GM18873 (cell line): ENCODE measurements at regions not wholly inside any gene's neighbourhood (a gene's known extent, or its start where the extent isn't known, plus 50 kb on each side); places are given as distances from the start of the nearest gene placed in this dataset.

Experiments used
- ATAC-seq: cut with Tn5 transposase; IDR thresholded peaks from one replicate; pipeline ENCODE4 v1.9.1; 2021; ENCODE audit warnings: mild to moderate bottlenecking, moderate library complexity, moderate number of reproducible peaks; ENCODE audit not compliant: unreplicated experiment, low FRiP score

GRCh38 chr13:97109841-97110492 lies 112.2 kb upstream of the MBNL2 start:
- ATAC-seq: peak; percentile 87

DNA sequence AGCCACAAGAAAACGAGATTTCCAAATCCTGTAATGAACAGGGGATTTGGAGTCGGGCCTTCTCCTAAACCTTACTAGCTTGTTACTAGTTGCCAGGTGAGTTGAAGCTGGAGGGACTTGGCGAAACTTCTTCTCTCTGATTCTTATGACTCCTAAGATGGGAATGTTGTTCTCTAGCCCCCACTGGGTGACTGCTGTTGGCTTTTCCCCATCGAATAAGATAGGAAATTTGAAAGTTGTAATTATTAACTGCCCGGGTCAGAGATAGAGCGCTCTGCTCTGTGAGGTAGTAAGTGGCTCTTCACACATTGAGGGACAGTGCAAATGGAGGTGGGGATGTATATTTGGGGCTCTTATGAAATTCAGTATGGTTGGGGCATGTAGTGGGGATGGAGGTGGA lies 111.2 kb upstream of the MBNL2 start:
- no peak for ATAC-seq

DNA sequence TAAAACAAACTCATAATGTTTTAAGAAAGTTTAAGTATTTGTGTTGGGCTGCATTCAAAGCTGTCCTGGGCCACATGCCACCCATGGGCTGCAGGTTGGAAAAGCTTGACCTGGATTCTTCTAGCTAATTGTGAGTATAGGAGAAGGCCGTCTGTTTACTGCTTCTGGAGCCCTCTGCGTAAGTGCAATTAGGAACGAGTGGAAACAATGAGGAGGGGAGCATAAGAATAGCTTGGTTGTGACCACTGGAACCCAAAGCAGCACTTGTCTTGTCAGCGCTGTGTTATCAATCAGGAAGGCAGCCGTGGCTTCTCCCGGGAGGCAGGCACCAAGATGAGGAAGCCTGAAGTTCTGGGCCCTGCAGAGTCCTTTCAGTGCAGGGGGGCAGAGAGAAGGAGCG lies 110.4 kb upstream of the MBNL2 start:
- no peak for ATAC-seq

- ATAC-seq: no peak
Observed at GRCh38 chr13:97112446-97113152, 109.5 kb upstream of the MBNL2 start.

- no peak for ATAC-seq
Observed at GRCh38 chr13:97113231-97114001, 108.7 kb upstream of the MBNL2 start.

- no peak for ATAC-seq
Observed at GRCh38 chr13:97114651-97115050, 107.5 kb upstream of the MBNL2 start.

DNA sequence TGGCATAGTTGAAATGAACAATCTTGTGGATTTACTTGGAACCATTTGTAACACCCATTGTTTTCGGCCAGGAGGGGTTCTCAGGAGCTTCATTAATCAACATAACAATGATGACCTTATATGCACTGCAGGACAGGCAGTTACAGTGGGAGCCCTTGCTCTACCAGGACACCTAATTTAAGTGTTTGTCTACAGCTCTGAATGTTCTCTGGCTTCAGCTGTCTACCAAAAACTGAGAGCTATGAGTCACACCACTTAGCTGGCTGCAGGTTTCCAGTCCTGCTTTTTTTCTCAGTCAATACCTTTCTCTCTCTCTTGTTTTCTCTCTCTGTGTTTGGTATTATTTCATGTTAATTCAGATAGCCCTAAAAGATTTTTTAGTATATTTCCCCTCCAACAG lies 105.4 kb upstream of the MBNL2 start:
- peak; percentile 94 for ATAC-seq

- ATAC-seq: no peak
Observed at GRCh38 chr13:97117388-97117910, 104.7 kb upstream of the MBNL2 start.

- ATAC-seq: no peak
Observed at GRCh38 chr13:97119943-97120342, 102.2 kb upstream of the MBNL2 start.

DNA sequence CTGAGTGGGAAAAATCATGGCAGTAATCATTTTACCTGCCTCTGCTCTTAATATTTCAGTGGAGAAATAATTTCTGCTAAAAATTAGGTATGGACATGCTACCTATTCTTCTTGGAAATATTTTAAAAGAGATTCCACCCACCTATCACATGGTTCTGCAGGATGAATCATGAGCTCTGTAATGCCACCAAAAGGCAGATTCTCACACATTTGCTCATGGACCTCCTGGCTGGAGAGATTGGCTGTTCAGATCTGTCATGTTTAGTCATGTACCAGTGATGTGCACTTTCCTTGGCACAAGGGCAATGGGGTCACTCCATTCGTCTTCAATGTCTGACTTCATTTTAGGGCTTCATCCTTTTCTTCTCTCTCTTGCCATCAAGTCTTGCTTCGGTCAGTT lies 101.8 kb upstream of the MBNL2 start:
- ATAC-seq: no peak

DNA sequence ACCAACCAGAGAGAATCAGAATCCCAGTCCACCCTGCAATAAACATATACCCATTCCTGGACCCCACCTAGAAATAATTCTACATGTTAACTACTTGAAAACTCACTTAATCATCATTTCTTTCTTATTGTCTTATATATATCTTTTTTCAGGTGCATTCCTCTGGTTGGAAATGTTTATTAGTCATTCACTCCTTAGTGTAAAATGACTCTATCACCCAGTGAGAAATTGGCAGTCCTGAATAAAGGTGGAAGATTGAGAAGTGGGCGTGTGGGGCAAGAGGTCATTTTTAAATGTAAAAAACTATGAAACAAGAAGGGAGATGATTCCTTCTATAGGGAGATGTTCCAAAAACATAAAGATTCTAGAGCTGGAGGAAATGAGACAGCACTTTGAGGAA lies 101.2 kb upstream of the MBNL2 start:
- no peak for ATAC-seq

- ATAC-seq: no peak
Observed at GRCh38 chr13:97121894-97122293, 100.2 kb upstream of the MBNL2 start.

GRCh38 chr13:97122381-97122996 lies 99.6 kb upstream of the MBNL2 start:
- no peak for ATAC-seq

DNA sequence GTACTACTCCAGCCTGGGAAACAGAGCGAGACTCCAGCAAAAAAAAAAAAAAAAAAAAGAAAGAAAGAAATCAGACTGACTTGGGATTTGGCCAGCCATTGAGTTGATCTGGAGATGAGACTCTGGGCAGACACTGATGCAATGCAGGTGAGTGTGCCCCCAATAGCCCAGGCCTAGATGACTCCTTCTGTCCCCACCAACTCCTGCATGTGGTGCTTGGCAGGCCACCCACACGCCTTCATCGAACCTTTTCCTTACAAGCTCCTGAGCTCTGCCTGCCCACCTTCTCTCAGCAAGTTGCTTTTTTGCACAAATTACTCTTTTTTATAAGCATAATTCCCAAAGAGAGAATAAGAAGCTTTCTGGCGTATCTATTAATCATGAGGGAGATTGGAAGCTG lies 97.9 kb upstream of the MBNL2 start:
- ATAC-seq: no peak

DNA sequence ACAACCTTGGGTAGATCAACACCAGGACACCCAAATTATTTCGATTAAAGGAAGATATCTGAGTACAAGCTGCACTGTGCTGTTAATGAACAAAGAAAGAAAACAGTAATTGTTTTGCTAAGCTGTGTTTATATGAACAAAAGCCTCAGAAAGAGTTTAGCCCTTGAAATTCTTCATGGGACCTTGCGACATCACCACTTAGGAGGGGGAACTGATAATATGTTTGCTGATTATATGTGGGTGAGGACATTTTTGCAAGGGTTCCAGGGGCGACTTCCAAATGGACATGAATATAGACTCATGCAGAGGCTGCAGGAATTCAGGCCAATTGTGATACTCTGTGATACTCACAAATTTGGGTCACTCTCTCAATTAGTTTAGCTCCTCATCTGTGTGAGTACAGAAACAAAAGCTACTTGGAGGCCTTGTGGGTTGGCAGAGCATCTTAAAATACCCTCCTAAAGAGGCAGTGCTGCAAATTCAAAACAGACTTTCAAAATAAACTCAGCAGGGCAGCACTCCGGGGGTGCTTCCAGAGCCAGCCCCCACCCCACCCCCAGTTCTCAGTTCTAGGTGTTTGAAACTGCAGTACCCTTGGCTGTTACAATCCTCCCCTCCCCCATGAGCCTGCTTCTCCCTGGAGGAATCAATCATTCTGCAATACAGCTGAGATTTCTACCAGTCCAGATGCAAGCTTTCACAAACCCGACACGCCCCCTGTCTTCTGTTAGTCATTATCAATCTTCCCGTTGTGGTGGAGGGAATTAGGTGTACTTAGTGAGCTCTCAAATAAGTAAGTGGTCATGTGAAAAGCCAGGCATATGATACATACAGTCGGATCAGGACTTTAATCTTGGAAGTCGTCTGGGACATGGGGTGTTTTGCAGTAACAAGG lies 97.0 kb upstream of the MBNL2 start:
- peak; percentile 46 for ATAC-seq

DNA sequence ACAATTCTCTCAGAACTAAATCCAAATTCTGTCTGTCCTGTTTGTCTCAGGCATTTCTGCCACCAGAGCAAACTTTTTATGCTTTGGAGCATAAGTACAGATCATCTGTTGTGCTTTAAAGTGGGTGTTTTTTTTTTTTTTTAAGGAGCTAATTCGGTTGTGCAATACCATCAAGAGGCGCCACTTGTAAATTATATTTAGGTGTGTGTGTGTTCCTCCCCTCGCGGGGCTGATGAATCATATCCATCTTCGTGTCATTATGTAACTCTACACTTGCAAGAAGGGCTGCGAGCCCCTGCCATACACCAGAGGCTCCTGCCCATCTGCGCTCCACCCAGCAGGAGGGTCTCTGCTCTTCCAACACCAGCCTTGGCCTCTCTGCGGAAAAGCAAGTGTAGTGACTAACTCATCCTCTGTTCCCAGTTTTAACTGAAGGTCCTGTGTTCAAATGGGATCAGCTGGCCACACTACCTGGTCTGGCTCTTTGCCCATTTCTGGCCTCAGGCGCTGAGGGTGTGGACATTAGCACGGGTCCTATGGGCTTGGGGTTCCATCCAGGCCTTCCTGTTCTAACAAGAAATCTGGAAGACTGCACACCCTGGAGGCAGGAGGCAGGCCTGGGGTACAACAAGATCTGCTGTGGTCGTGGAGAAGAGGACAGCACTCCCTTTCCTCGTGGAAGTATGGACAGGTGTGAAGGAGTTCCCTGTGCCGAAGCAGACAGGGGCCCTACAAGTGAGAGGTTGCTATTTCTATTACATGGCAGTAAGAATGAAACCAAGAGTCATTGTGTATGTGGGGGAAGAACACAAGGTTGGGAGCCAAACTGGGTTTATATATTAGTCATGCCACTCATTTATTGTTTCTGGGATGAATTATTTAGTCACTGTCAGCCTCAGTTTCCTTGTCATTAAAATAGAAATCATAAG lies 96.1 kb upstream of the MBNL2 start:
- peak; percentile 92 for ATAC-seq

DNA sequence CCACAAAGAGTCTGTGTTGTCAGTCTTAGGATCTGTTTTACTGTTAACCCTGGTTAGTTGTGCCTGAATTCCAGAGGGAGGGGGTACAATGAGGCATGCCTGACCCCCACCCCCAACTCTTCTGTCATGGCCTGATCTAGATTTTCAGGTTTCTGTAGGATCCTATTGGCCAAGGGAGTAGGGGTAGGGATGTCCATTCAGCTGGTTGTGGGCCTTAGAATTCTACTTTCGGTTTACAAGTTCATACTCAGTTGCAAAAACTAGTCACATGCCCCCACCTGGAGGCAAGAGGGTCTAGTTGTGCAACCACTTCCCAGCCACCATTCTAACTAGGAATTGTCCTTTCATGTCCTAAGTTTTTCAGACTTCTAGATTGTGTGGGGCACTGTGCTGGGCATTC lies 94.3 kb upstream of the MBNL2 start:
- no peak for ATAC-seq

DNA sequence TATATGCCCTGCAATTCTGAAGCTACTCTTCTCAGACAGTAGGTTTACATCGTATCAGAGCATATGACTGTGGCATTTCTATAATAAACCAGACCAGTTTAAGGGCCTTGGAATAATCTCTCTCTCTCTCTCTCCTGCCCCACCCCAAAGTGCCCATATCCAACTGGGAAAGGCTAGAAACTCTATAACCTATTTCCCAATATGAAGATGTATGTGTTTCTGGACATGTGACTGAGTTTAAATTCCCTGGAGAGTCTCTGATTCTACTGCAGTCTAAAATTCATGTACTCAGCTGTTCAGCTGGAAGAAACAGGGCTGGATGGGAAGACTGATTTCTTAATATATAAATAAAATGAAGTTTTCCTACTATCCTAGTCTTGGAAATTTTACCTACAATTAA lies 91.9 kb upstream of the MBNL2 start:
- no peak for ATAC-seq

DNA sequence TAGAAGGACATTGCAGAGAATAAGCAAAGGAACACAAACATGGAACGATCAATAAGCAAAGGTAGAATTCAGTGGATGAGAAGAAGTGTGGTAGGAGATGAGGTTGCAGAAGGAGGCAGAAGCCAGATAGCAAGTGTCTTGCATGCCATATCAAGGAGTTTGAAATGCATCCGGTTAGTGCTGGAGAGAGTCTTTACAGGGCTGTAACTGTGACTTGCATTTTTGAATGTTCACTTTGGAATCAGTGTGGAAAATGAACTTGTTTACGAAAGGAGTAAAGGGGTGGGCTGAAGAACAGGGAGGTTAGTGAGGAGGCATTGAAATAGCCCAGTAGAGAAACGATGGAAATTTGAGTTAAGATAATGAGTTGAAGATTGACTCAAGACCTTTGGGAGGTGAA lies 90.7 kb upstream of the MBNL2 start:
- no peak for ATAC-seq
